Astrocyte of the cerebellum (primary cell): ENCODE measurements at regions not wholly inside any gene's neighbourhood (a gene's known extent, or its start where the extent isn't known, plus 50 kb on each side); places are given as distances from the start of the nearest gene placed in this dataset.

Source experiments
- DNase-seq: peaks from one replicate; pipeline ENCODE4 v3.0.0-alpha.2; 2011; ENCODE audit warnings: low read depth
- H3K4me3 ChIP-seq: 2 replicates; pipeline ENCODE4 v1.5.1; 2011; ENCODE audit warnings: mild to moderate bottlenecking, low read depth, low read length, moderate library complexity
- CTCF ChIP-seq: IDR thresholded peaks from 2 replicates; pipeline ENCODE4 v1.5.1; 2012; ENCODE audit warnings: low read length, low read depth, moderate library complexity, mild to moderate bottlenecking; ENCODE audit errors: missing control alignments
- in situ Hi-C: cut with HindIII; loops from 2 replicates; pipeline ENCODE4 v1.10.0; 2017; ENCODE audit warnings: low sequenced_read_pairs

GRCh38 chr10:131742500-131742951 is 158.3 kb upstream of the PPP2R2D start:
- in situ Hi-C loops, result no loop called here
- TF ChIP-seq CTCF, result no peak
- no peak for DNase-seq
- H3K4me3 ChIP-seq, result no peak overlapping the region

GRCh38 chr10:131743190-131744151 is 157.3 kb upstream of the PPP2R2D start:
- DNase-seq, result no peak
- no peak overlapping the region for H3K4me3 ChIP-seq
- TF ChIP-seq CTCF, result no peak
- in situ Hi-C loops, result no loop called here

GRCh38 chr10:131744346-131744745 is 156.5 kb upstream of the PPP2R2D start:
- no peak for DNase-seq
- no peak for TF ChIP-seq CTCF
- in situ Hi-C loops, result no loop called here
- no peak overlapping the region for H3K4me3 ChIP-seq

GRCh38 chr10:131745591-131745990 is 155.2 kb upstream of the PPP2R2D start:
- TF ChIP-seq CTCF, result no peak
- H3K4me3 ChIP-seq, result no peak overlapping the region
- DNase-seq, result no peak
- in situ Hi-C loops, result no loop called here

GRCh38 chr10:131746241-131746711 is 154.5 kb upstream of the PPP2R2D start:
- H3K4me3 ChIP-seq, result no peak overlapping the region
- in situ Hi-C loops, result no loop called here
- TF ChIP-seq CTCF, result no peak
- DNase-seq, result no peak

- in situ Hi-C loops, result no loop called here
- DNase-seq, result no peak
- TF ChIP-seq CTCF, result no peak
- no peak overlapping the region for H3K4me3 ChIP-seq
These were observed 154.0 kb upstream of the PPP2R2D start for GRCh38 chr10:131746785-131747184.
